ENCODE measurements at regions not wholly inside any gene's neighbourhood (a gene's known extent, or its start where the extent isn't known, plus 50 kb on each side); places are given as distances from the start of the nearest gene placed in this dataset.

- ATAC-seq (no peak), DNase-seq (no peak)
- H3K4me3 ChIP-seq, result no peak overlapping the region
- intact Hi-C loops (cut with DNase I, micrococcal nuclease), result no loop called here
- H3K36me3 ChIP-seq (ENCODE audit: low read depth), result no peaks in the 10 kb centered on the region
- no peak for TF ChIP-seq CTCF (IDR thresholded peaks at IDR 0.05)
- H3K4me1 ChIP-seq (ENCODE audit: low read depth), result no peaks in the 10 kb centered on the region
- no peaks in the 10 kb centered on the region for H3K9me3 ChIP-seq
These were observed 91.4 kb downstream of the SCG2 start for GRCh38 chr2:223510713-223511112.

- no peaks in the 10 kb centered on the region for H3K9me3 ChIP-seq
- intact Hi-C loops (cut with DNase I, micrococcal nuclease), result no loop called here
- no peaks in the 10 kb centered on the region for H3K36me3 ChIP-seq (ENCODE audit: low read depth)
- DNase-seq, result no peak
- no peak for TF ChIP-seq CTCF (IDR thresholded peaks at IDR 0.05)
- ATAC-seq, result no peak
- H3K4me1 ChIP-seq (ENCODE audit: low read depth), result no peaks in the 10 kb centered on the region
- H3K4me3 ChIP-seq, result no peak overlapping the region
These were observed 91.0 kb downstream of the SCG2 start for GRCh38 chr2:223511168-223511567.

GRCh38 chr2:223513771-223514455 lies 88.2 kb downstream of the SCG2 start:
- Histone ChIP-seq H3K36me3 (ENCODE audit: low read depth) (no peaks in the 10 kb centered on the region), H3K9me3 (no peaks in the 10 kb centered on the region), H3K4me3 (no peak overlapping the region), H3K4me1 (ENCODE audit: low read depth) (no peaks in the 10 kb centered on the region)
- TF ChIP-seq CTCF (IDR thresholded peaks at IDR 0.05), result no peak
- ATAC-seq (no peak), DNase-seq (no peak)
- intact Hi-C loops (cut with DNase I, micrococcal nuclease), result no loop called here

GRCh38 chr2:223519471-223519870 lies 82.7 kb downstream of the SCG2 start:
- intact Hi-C loops (cut with DNase I, micrococcal nuclease), result no loop called here
- no peaks in the 10 kb centered on the region for H3K36me3 ChIP-seq (ENCODE audit: low read depth)
- no peaks in the 10 kb centered on the region for H3K9me3 ChIP-seq
- H3K4me3 ChIP-seq, result no peak overlapping the region
- DNase-seq, result no peak
- no peak for TF ChIP-seq CTCF (IDR thresholded peaks at IDR 0.05)
- no peak for ATAC-seq
- H3K4me1 ChIP-seq (ENCODE audit: low read depth), result no peaks in the 10 kb centered on the region

- no peak for TF ChIP-seq CTCF (IDR thresholded peaks at IDR 0.05)
- intact Hi-C loops (cut with DNase I, micrococcal nuclease), result no loop called here
- DNase-seq (no peak), ATAC-seq (no peak)
- H3K4me1 ChIP-seq (ENCODE audit: low read depth), result no peaks in the 10 kb centered on the region
- no peaks in the 10 kb centered on the region for H3K9me3 ChIP-seq
- H3K36me3 ChIP-seq (ENCODE audit: low read depth), result no peaks in the 10 kb centered on the region
- no peak overlapping the region for H3K4me3 ChIP-seq
These were observed 79.4 kb downstream of the SCG2 start for GRCh38 chr2:223522796-223523195.

GRCh38 chr2:223523551-223524001 lies 78.6 kb downstream of the SCG2 start:
- H3K4me1 ChIP-seq (ENCODE audit: low read depth), result no peaks in the 10 kb centered on the region
- DNase-seq (no peak), ATAC-seq (no peak)
- no peak for TF ChIP-seq CTCF (IDR thresholded peaks at IDR 0.05)
- H3K9me3 ChIP-seq, result no peaks in the 10 kb centered on the region
- H3K36me3 ChIP-seq (ENCODE audit: low read depth), result no peaks in the 10 kb centered on the region
- H3K4me3 ChIP-seq, result no peak overlapping the region
- intact Hi-C loops (cut with DNase I, micrococcal nuclease), result no loop called here
